NCI-H2081 treated with DMSO at 0.1 percent for 48 hours (cell line): ENCODE measurements at regions not wholly inside any gene's neighbourhood (a gene's known extent, or its start where the extent isn't known, plus 50 kb on each side); places are given as distances from the start of the nearest gene placed in this dataset.

Experiments used
- DNase-seq: peaks from one replicate; lab custom pipeline; 2025; lab: John Stamatoyannopoulos, UW

- DNase-seq: no peak
These were observed 327.6 kb upstream of the ADAMTSL1 start for GRCh38 chr9:18146329-18146728.

- no peak for DNase-seq
These were observed 324.4 kb upstream of the ADAMTSL1 start for GRCh38 chr9:18149471-18150011.

GRCh38 chr9:18154661-18155060, 319.3 kb upstream of the ADAMTSL1 start:
- no peak for DNase-seq

GRCh38 chr9:18159254-18159653, 314.7 kb upstream of the ADAMTSL1 start:
- DNase-seq: no peak

- no peak for DNase-seq
These were observed 310.8 kb upstream of the ADAMTSL1 start for GRCh38 chr9:18163146-18163545.

- no peak for DNase-seq
These were observed 306.2 kb upstream of the ADAMTSL1 start for GRCh38 chr9:18167733-18168132.

- no peak for DNase-seq
These were observed 300.0 kb upstream of the ADAMTSL1 start for GRCh38 chr9:18173923-18174322.

GRCh38 chr9:18182636-18183035, 291.3 kb upstream of the ADAMTSL1 start:
- no peak for DNase-seq

GRCh38 chr9:18183974-18184373, 290.0 kb upstream of the ADAMTSL1 start:
- no peak for DNase-seq

GRCh38 chr9:18184401-18184800, 289.6 kb upstream of the ADAMTSL1 start:
- no peak for DNase-seq

- DNase-seq: no peak
These were observed 288.8 kb upstream of the ADAMTSL1 start for GRCh38 chr9:18185196-18185595.

GRCh38 chr9:18188971-18189370, 285.0 kb upstream of the ADAMTSL1 start:
- no peak for DNase-seq

GRCh38 chr9:18189871-18190670, 283.9 kb upstream of the ADAMTSL1 start:
- DNase-seq: no peak

GRCh38 chr9:18190671-18191374, 283.1 kb upstream of the ADAMTSL1 start:
- DNase-seq: no peak

- DNase-seq: no peak
These were observed 279.6 kb upstream of the ADAMTSL1 start for GRCh38 chr9:18194316-18194715.

GRCh38 chr9:18195223-18195622, 278.7 kb upstream of the ADAMTSL1 start:
- DNase-seq: no peak

GRCh38 chr9:18202924-18203323, 271.0 kb upstream of the ADAMTSL1 start:
- DNase-seq: no peak

GRCh38 chr9:18207735-18208134, 266.2 kb upstream of the ADAMTSL1 start:
- no peak for DNase-seq

- no peak for DNase-seq
These were observed 265.5 kb upstream of the ADAMTSL1 start for GRCh38 chr9:18208166-18209059.

GRCh38 chr9:18215626-18216025, 258.3 kb upstream of the ADAMTSL1 start:
- no peak for DNase-seq

GRCh38 chr9:18216376-18216775, 257.6 kb upstream of the ADAMTSL1 start:
- no peak for DNase-seq

- no peak for DNase-seq
These were observed 245.9 kb upstream of the ADAMTSL1 start for GRCh38 chr9:18228101-18228500.
